ENCODE measurements at regions not wholly inside any gene's neighbourhood (a gene's known extent, or its start where the extent isn't known, plus 50 kb on each side); places are given as distances from the start of the nearest gene placed in this dataset.

DNA sequence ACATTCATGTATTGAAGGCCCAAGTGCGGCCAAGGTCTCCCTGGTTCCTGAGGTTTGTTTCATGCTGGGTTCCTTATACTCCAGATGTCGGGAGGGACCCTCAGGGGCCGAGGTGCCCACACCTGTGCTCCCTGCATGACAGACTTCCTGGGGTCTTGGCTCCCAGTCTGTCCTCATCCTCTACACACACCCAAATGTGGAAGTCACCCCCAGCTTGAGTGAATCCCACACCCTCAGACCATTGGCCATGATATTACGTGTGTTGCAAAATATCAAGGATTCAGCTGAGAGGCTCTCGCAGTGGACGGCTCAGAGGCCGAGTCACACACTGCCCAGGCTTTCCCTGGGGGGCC is 82.2 kb upstream of the DUSP22 start:
- TF ChIP-seq, protein P1, sequence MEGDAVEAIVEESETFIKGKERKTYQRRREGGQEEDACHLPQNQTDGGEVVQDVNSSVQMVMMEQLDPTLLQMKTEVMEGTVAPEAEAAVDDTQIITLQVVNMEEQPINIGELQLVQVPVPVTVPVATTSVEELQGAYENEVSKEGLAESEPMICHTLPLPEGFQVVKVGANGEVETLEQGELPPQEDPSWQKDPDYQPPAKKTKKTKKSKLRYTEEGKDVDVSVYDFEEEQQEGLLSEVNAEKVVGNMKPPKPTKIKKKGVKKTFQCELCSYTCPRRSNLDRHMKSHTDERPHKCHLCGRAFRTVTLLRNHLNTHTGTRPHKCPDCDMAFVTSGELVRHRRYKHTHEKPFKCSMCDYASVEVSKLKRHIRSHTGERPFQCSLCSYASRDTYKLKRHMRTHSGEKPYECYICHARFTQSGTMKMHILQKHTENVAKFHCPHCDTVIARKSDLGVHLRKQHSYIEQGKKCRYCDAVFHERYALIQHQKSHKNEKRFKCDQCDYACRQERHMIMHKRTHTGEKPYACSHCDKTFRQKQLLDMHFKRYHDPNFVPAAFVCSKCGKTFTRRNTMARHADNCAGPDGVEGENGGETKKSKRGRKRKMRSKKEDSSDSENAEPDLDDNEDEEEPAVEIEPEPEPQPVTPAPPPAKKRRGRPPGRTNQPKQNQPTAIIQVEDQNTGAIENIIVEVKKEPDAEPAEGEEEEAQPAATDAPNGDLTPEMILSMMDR (IDR thresholded peaks at IDR 0.05) = no peak
- TF ChIP-seq EZH2 (IDR thresholded peaks at IDR 0.05; ENCODE audit: borderline replicate concordance, insufficient read depth, low read depth, low read length, poor library complexity, severe bottlenecking) = no peak

Data from B cell (primary cell).